ENCODE measurements at regions not wholly inside any gene's neighbourhood (a gene's known extent, or its start where the extent isn't known, plus 50 kb on each side); places are given as distances from the start of the nearest gene placed in this dataset.

GRCh38 chr16:88284626-88285513 is 97.9 kb upstream of the ZNF469 start:
- FAIRE-seq (no peak), DNase-seq (ENCODE audit: insufficient read length, low spot score) (no peak)
- TF ChIP-seq SPI1 (IDR thresholded peaks at IDR 0.05; ENCODE audit: low read depth, low read length) (no peak), POLR2A (IDR thresholded peaks at IDR 0.05; ENCODE audit: low read depth, low read length) (no peak), PAX5 (IDR thresholded peaks at IDR 0.05; ENCODE audit: insufficient read depth, low read length, severe bottlenecking) (no peak), TAF1 (IDR thresholded peaks at IDR 0.05; ENCODE audit: low read depth, low read length) (no peak), POLR2AphosphoS5 (IDR thresholded peaks at IDR 0.05; ENCODE audit: low read depth, low read length) (no peak), POU2F2 (IDR thresholded peaks at IDR 0.05; ENCODE audit: low read depth, low read length) (no peak)

GRCh38 chr16:88285514-88285822 is 97.3 kb upstream of the ZNF469 start:
- TF ChIP-seq POLR2AphosphoS5 (IDR thresholded peaks at IDR 0.05; ENCODE audit: low read depth, low read length) = no peak
- no peak for TF ChIP-seq POLR2A (IDR thresholded peaks at IDR 0.05; ENCODE audit: low read depth, low read length)
- TF ChIP-seq POU2F2 (IDR thresholded peaks at IDR 0.05; ENCODE audit: low read depth, low read length) = no peak
- no peak for TF ChIP-seq PAX5 (IDR thresholded peaks at IDR 0.05; ENCODE audit: insufficient read depth, low read length, severe bottlenecking)
- no peak for TF ChIP-seq TAF1 (IDR thresholded peaks at IDR 0.05; ENCODE audit: low read depth, low read length)
- no peak for TF ChIP-seq SPI1 (IDR thresholded peaks at IDR 0.05; ENCODE audit: low read depth, low read length)
- no peak for FAIRE-seq
- no peak for DNase-seq (ENCODE audit: insufficient read length, low spot score)

DNA sequence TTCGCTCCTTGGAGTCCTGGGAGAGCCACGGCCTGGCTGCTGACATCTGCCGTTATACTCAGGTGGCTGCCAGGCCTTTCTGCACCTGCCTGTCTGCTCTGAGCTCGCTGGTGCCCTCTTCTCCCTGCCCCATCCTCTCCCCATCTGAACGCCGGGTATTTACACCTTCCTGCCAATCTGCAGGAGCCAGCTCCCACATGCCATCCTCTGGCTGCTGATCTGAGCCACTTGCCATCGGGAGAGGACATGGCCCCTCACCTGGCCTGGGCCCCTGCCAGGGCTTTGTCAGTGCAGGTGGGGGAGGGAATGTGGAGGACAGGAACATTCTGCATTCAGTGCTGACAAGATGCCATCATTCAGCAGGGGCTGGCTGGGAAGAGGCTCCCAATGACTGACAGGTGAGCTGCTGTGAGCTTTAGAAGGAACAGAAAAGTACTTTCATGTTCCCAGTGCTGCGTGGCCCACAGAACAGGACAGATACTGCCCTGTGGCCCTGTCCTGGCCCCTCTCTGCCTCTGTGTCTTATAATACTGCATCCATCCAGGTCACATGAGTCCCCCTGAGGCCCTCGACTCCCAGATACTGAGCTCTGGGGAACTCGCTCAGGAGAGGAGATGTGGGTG is 96.3 kb upstream of the ZNF469 start:
- no peak for DNase-seq (ENCODE audit: insufficient read length, low spot score)
- TF ChIP-seq PAX5 (IDR thresholded peaks at IDR 0.05; ENCODE audit: insufficient read depth, low read length, severe bottlenecking) (no peak), POU2F2 (IDR thresholded peaks at IDR 0.05; ENCODE audit: low read depth, low read length) (no peak), SPI1 (IDR thresholded peaks at IDR 0.05; ENCODE audit: low read depth, low read length) (no peak), POLR2A (IDR thresholded peaks at IDR 0.05; ENCODE audit: low read depth, low read length) (no peak), TAF1 (IDR thresholded peaks at IDR 0.05; ENCODE audit: low read depth, low read length) (no peak)
- no peak for FAIRE-seq

DNA sequence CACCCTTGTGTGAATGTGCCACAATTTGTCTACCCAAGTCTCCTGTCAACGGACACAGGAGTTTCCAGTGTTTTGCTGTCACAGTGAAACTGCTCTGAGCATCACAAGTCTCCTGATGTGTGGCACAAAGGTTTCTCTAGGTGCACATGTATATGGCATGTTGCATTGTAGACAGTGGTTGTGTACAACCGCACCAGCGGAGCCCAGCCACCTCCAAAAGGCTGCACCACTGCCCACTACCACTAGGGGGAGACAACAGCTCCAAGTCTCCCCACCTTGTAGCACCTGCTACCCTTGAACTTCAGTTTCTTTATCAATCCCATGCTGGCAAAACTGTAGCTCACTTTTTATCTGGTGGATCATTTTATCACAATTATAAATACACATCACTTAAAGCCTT is 95.5 kb upstream of the ZNF469 start:
- TF ChIP-seq SPI1 (IDR thresholded peaks at IDR 0.05; ENCODE audit: low read depth, low read length) (no peak), POLR2A (IDR thresholded peaks at IDR 0.05; ENCODE audit: low read depth, low read length) (no peak), TAF1 (IDR thresholded peaks at IDR 0.05; ENCODE audit: low read depth, low read length) (no peak), POLR2AphosphoS5 (IDR thresholded peaks at IDR 0.05; ENCODE audit: low read depth, low read length) (no peak), PAX5 (IDR thresholded peaks at IDR 0.05; ENCODE audit: insufficient read depth, low read length, severe bottlenecking) (no peak), POU2F2 (IDR thresholded peaks at IDR 0.05; ENCODE audit: low read depth, low read length) (no peak)
- FAIRE-seq = no peak
- no peak for DNase-seq (ENCODE audit: insufficient read length, low spot score)

DNA sequence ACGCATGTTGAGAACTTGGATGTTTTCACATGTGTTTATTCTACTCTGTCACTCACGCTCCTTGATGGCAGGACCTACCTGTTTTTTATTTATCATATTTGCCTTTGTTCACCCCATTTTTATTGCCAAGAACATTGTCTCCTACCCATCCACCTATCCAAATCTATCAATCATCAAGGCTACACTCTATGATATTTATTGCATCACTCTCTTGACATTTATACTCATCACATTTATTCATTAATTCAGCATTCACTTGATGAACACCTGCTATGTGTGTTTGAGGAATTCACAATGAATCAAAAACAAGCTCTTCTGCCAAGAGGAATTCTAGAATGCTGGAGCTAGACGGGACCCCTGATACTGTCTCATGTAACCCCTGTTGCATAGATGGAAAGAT is 94.5 kb upstream of the ZNF469 start:
- TF ChIP-seq SPI1 (IDR thresholded peaks at IDR 0.05; ENCODE audit: low read depth, low read length) = no peak
- FAIRE-seq (no peak), DNase-seq (ENCODE audit: insufficient read length, low spot score) (no peak)

- FAIRE-seq (no peak), DNase-seq (ENCODE audit: insufficient read length, low spot score) (no peak)
- TF ChIP-seq POLR2AphosphoS5 (IDR thresholded peaks at IDR 0.05; ENCODE audit: low read depth, low read length) (no peak), POU2F2 (IDR thresholded peaks at IDR 0.05; ENCODE audit: low read depth, low read length) (no peak), POLR2A (IDR thresholded peaks at IDR 0.05; ENCODE audit: low read depth, low read length) (no peak), PAX5 (IDR thresholded peaks at IDR 0.05; ENCODE audit: insufficient read depth, low read length, severe bottlenecking) (no peak)
Measured at GRCh38 chr16:88289001-88289400, 93.8 kb upstream of the ZNF469 start.

GRCh38 chr16:88289561-88289960 is 93.2 kb upstream of the ZNF469 start:
- DNase-seq (ENCODE audit: insufficient read length, low spot score) (no peak), FAIRE-seq (no peak)
- TF ChIP-seq POLR2A (IDR thresholded peaks at IDR 0.05; ENCODE audit: low read depth, low read length) (no peak), SPI1 (IDR thresholded peaks at IDR 0.05; ENCODE audit: low read depth, low read length) (no peak), POLR2AphosphoS5 (IDR thresholded peaks at IDR 0.05; ENCODE audit: low read depth, low read length) (no peak), TAF1 (IDR thresholded peaks at IDR 0.05; ENCODE audit: low read depth, low read length) (no peak), POU2F2 (IDR thresholded peaks at IDR 0.05; ENCODE audit: low read depth, low read length) (no peak), PAX5 (IDR thresholded peaks at IDR 0.05; ENCODE audit: insufficient read depth, low read length, severe bottlenecking) (no peak)

GRCh38 chr16:88289968-88290401 is 92.8 kb upstream of the ZNF469 start:
- FAIRE-seq = no peak
- TF ChIP-seq TAF1 (IDR thresholded peaks at IDR 0.05; ENCODE audit: low read depth, low read length) (no peak), POLR2A (IDR thresholded peaks at IDR 0.05; ENCODE audit: low read depth, low read length) (no peak), POLR2AphosphoS5 (IDR thresholded peaks at IDR 0.05; ENCODE audit: low read depth, low read length) (no peak), PAX5 (IDR thresholded peaks at IDR 0.05; ENCODE audit: insufficient read depth, low read length, severe bottlenecking) (no peak), SPI1 (IDR thresholded peaks at IDR 0.05; ENCODE audit: low read depth, low read length) (no peak), POU2F2 (IDR thresholded peaks at IDR 0.05; ENCODE audit: low read depth, low read length) (no peak)
- no peak for DNase-seq (ENCODE audit: insufficient read length, low spot score)

DNA sequence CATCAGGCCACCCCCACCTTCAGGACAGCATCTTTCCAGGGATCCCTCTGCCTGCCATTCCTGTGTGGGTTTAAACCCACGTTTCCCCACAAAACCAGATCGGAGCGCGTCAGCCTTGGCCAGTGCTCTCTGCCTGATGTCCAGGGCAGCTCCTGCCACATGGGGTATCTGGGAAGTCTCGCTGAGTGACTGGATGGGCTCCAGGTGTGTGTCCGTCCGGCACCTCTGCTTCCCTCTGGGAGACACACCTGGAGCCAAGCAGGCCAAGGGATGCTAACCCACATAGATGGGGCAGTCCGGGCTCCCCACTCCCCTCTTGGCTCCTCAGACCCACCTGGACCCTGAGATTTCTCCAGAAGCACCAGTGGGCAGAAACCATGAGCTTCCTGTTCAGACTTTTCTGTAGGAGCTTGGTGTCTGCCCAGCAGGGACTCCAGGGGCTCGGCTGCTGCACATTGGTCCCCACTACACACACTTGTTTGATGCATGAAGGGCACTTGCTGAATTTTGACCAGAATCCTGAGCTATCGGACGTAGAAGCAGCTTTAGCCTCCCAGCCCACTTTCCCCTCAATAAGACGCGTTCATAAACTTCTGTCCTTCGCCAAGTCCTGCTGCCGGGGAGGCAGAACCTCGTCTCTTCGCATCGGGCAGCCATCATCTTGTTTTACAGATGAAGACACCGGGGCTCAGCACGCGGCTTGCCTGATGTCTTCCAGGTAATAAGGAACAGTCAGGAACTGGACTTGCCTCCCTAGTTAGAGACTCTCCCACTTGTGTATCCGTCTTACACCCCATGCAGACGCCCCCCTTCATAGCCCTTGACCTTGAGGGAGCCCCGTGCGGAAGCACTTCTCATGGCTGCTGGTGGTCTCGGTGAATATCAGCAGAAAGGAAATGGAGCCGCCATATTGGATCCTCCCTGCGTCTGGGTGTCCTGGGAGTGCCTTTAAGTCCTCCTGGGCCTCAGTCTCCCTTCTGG is 91.6 kb upstream of the ZNF469 start:
- FAIRE-seq (no peak), DNase-seq (ENCODE audit: insufficient read length, low spot score) (no peak)
- TF ChIP-seq PAX5 (IDR thresholded peaks at IDR 0.05; ENCODE audit: insufficient read depth, low read length, severe bottlenecking) (no peak), POU2F2 (IDR thresholded peaks at IDR 0.05; ENCODE audit: low read depth, low read length) (no peak), SPI1 (IDR thresholded peaks at IDR 0.05; ENCODE audit: low read depth, low read length) (no peak), POLR2A (IDR thresholded peaks at IDR 0.05; ENCODE audit: low read depth, low read length) (no peak), TAF1 (IDR thresholded peaks at IDR 0.05; ENCODE audit: low read depth, low read length) (no peak), POLR2AphosphoS5 (IDR thresholded peaks at IDR 0.05; ENCODE audit: low read depth, low read length) (no peak)
